ENCODE measurements at regions not wholly inside any gene's neighbourhood (a gene's known extent, or its start where the extent isn't known, plus 50 kb on each side); places are given as distances from the start of the nearest gene placed in this dataset.

GRCh38 chr16:86355951-86356350, 154.4 kb upstream of the FOXF1 start:
- ATAC-seq (no peak), FAIRE-seq (no peak), DNase-seq (ENCODE audit: low read depth, low spot score) (no peak)
- SMC1A ChIA-PET (ENCODE audit: uncharacterized antibody, unreplicated experiment), result no interaction called here
- RAD21 ChIA-PET (ENCODE audit: unreplicated experiment), result no interaction called here
- Histone ChIP-seq H3K27me3 (replicated peaks in 1 of 2; ENCODE audit: control insufficient read depth in 2 of 2, insufficient read depth in 2 of 2, low read length in 1 of 2) (0 out of 4 replicates have a peak, but pooled peaks cover 0 to 2% of the 10 kb centered on the region in 2 experiments), H4K20me1 (ENCODE audit: control insufficient read depth, insufficient read depth) (no peaks in the 10 kb centered on the region), H3K36me3 (ENCODE audit: control insufficient read depth in 2 of 2, insufficient read depth in 2 of 2, low read length in 1 of 2) (no peaks in the 10 kb centered on the region), H3K4me3 (no peak overlapping the region), H3K4me2 (ENCODE audit: control insufficient read depth, insufficient read depth) (no peak overlapping the region), H3K79me2 (ENCODE audit: control insufficient read depth, insufficient read depth, low read length) (no peaks in the 10 kb centered on the region), H2AFZ (ENCODE audit: control insufficient read depth, low read depth, low read length) (no peak overlapping the region), H3K27ac (ENCODE audit: control insufficient read depth, insufficient read depth) (no peak overlapping the region), H3K9me3 (replicated peaks; ENCODE audit: control insufficient read depth, insufficient read depth, low read length) (no peaks in the 10 kb centered on the region), H3K9ac (ENCODE audit: control insufficient read depth, insufficient read depth, low read length) (no peak overlapping the region), H3K4me1 (ENCODE audit: control insufficient read depth, insufficient read depth, low read length) (no peaks in the 10 kb centered on the region)
- POLR2A ChIA-PET, result no interaction called here
- intact Hi-C loops (cut with micrococcal nuclease; ENCODE audit: unreplicated experiment), result no loop called here
- no TSS peak for BruUV-seq (replicated peaks)
- 64% methylated on average over 3 of the region's 3 CpGs for WGBS (ENCODE audit: insufficient coverage, insufficient replicate concordance, low lambda C conversion rate, missing lambda C conversion rate)
- CTCF ChIA-PET, result interaction anchor here (1.3 kb wide), 1 partner anchor 537 kb away, joined by 3 read pairs; no protein-coding TSS in a partner anchor
- TF ChIP-seq NRF1 (conservative IDR thresholded peaks at IDR 0.05; ENCODE audit: low read depth, low read length) (no peak), BCL11A (IDR thresholded peaks at IDR 0.05; ENCODE audit: low read depth, low read length) (no peak), SREBF2 (IDR thresholded peaks at IDR 0.05; ENCODE audit: low read length) (no peak)
- in situ Hi-C loops (cut with MboI), result no loop called here

- RAD21 ChIA-PET (ENCODE audit: unreplicated experiment), result no interaction called here
- no peak for TF ChIP-seq SIX5 (IDR thresholded peaks at IDR 0.05; ENCODE audit: low read depth, low read length, severe bottlenecking)
- SMC1A ChIA-PET (ENCODE audit: uncharacterized antibody, unreplicated experiment), result no interaction called here
- Histone ChIP-seq H4K20me1 (ENCODE audit: control insufficient read depth, insufficient read depth) (no peaks in the 10 kb centered on the region), H3K36me3 (ENCODE audit: control insufficient read depth in 2 of 2, insufficient read depth in 2 of 2, low read length in 1 of 2) (no peaks in the 10 kb centered on the region), H3K27ac (ENCODE audit: control insufficient read depth, insufficient read depth) (no peak overlapping the region), H3K9me3 (replicated peaks; ENCODE audit: control insufficient read depth, insufficient read depth, low read length) (no peaks in the 10 kb centered on the region), H3K9ac (ENCODE audit: control insufficient read depth, insufficient read depth, low read length) (no peak overlapping the region), H3K4me1 (ENCODE audit: control insufficient read depth, insufficient read depth, low read length) (no peaks in the 10 kb centered on the region), H3K79me2 (ENCODE audit: control insufficient read depth, insufficient read depth, low read length) (no peaks in the 10 kb centered on the region), H3K27me3 (replicated peaks in 1 of 2; ENCODE audit: control insufficient read depth in 2 of 2, insufficient read depth in 2 of 2, low read length in 1 of 2) (peaks cover 0 to 2% of the 10 kb centered on the region in 2 experiments; a peak in 1 of 4 replicates), H2AFZ (ENCODE audit: control insufficient read depth, low read depth, low read length) (no peak overlapping the region), H3K4me2 (ENCODE audit: control insufficient read depth, insufficient read depth) (no peak overlapping the region), H3K4me3 (no peak overlapping the region)
- DNase-seq (ENCODE audit: low read depth, low spot score) (no peak), FAIRE-seq (no peak), ATAC-seq (no peak)
- CTCF ChIA-PET, result no interaction called here
- POLR2A ChIA-PET, result no interaction called here
- WGBS (ENCODE audit: insufficient coverage, insufficient replicate concordance, low lambda C conversion rate, missing lambda C conversion rate), result 58% methylated on average over 7 of the region's 7 CpGs
- BruUV-seq (replicated peaks), result no TSS peak
- in situ Hi-C loops (cut with MboI), result no loop called here
- intact Hi-C loops (cut with micrococcal nuclease; ENCODE audit: unreplicated experiment), result no loop called here
Measured at GRCh38 chr16:86356804-86357203, 153.5 kb upstream of the FOXF1 start.

All from GM12878 (cell line).